IMR-90 (cell line): ENCODE measurements at regions not wholly inside any gene's neighbourhood (a gene's known extent, or its start where the extent isn't known, plus 50 kb on each side); places are given as distances from the start of the nearest gene placed in this dataset.

Experiments used
- BHLHE40 ChIP-seq: fragments of 150-350 bp; IDR thresholded peaks from 2 replicates; pipeline ENCODE4 v1.6.1; 2016; ENCODE audit warnings: mild to moderate bottlenecking, low read depth, low read length
- CHD1 ChIP-seq: IDR thresholded peaks from 2 replicates; pipeline ENCODE4 v1.6.1; 2012; ENCODE audit warnings: low read depth, low read length, improper control_type of control experiment
- FOS ChIP-seq: fragments of 150-350 bp; IDR thresholded peaks from 2 replicates; pipeline ENCODE4 v1.6.1; 2016; ENCODE audit warnings: low read depth, low read length
- NFE2L2 ChIP-seq: fragments of 150-350 bp; IDR thresholded peaks from 2 replicates; pipeline ENCODE4 v1.6.1; 2016; ENCODE audit warnings: low read depth, mild to moderate bottlenecking, low read length
- POLR2A ChIP-seq: IDR thresholded peaks from 2 replicates; pipeline ENCODE4 v1.6.1; 2012; ENCODE audit warnings: mild to moderate bottlenecking, low read depth, low read length
- RCOR1 ChIP-seq: IDR thresholded peaks from 2 replicates; pipeline ENCODE4 v1.6.1; 2012; ENCODE audit warnings: mild to moderate bottlenecking, low read length, improper control_type of control experiment; ENCODE audit not compliant: insufficient replicate concordance
- RFX5 ChIP-seq: IDR thresholded peaks from 2 replicates; pipeline ENCODE4 v1.8.0; 2012; ENCODE audit warnings: low read depth, mild to moderate bottlenecking, low read length, moderate library complexity
- SMC3 ChIP-seq: fragments of 150-350 bp; IDR thresholded peaks from 2 replicates; pipeline ENCODE4 v1.6.1; 2016; ENCODE audit warnings: low read depth, mild to moderate bottlenecking, antibody characterized with exemption, low read length, moderate library complexity
- TF ChIP-seq, protein P1 (sequence below): conservative IDR thresholded peaks from 2 replicates; pipeline ENCODE4 v1.5.1; 2012; ENCODE audit warnings: mild to moderate bottlenecking, low read depth, low read length, improper control_type of control experiment
- TF ChIP-seq, protein P2 (sequence below): fragments of 150-350 bp; IDR thresholded peaks from 2 replicates; pipeline ENCODE4 v1.6.1; 2016; ENCODE audit warnings: low read depth, mild to moderate bottlenecking, low read length, moderate library complexity, borderline replicate concordance

DNA sequence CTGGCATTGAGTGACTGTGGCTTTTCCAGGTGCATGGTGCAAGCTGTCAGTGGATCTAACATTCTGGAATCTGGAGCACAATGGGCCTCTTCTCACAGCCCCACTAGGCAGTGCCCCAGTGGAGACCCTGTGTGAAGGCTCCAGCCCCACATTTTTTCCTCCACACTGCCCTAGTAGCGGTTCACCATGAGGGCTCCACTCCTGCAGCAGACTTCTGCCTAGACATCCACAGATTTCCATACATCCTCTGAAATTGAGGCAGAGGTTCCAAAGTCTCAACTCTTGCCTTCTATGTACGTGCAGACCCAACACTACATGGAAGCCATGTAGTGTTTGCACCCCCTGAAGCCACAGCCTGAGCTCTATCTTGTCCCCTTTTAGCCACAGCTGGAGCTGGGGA is 118.0 kb upstream of the BMP5 start:
- TF ChIP-seq, protein P1, sequence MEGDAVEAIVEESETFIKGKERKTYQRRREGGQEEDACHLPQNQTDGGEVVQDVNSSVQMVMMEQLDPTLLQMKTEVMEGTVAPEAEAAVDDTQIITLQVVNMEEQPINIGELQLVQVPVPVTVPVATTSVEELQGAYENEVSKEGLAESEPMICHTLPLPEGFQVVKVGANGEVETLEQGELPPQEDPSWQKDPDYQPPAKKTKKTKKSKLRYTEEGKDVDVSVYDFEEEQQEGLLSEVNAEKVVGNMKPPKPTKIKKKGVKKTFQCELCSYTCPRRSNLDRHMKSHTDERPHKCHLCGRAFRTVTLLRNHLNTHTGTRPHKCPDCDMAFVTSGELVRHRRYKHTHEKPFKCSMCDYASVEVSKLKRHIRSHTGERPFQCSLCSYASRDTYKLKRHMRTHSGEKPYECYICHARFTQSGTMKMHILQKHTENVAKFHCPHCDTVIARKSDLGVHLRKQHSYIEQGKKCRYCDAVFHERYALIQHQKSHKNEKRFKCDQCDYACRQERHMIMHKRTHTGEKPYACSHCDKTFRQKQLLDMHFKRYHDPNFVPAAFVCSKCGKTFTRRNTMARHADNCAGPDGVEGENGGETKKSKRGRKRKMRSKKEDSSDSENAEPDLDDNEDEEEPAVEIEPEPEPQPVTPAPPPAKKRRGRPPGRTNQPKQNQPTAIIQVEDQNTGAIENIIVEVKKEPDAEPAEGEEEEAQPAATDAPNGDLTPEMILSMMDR, result no peak
- TF ChIP-seq SMC3 (no peak), RFX5 (no peak), POLR2A (no peak), BHLHE40 (no peak), FOS (no peak), RCOR1 (no peak), CHD1 (no peak), NFE2L2 (no peak)
- TF ChIP-seq, protein P2, sequence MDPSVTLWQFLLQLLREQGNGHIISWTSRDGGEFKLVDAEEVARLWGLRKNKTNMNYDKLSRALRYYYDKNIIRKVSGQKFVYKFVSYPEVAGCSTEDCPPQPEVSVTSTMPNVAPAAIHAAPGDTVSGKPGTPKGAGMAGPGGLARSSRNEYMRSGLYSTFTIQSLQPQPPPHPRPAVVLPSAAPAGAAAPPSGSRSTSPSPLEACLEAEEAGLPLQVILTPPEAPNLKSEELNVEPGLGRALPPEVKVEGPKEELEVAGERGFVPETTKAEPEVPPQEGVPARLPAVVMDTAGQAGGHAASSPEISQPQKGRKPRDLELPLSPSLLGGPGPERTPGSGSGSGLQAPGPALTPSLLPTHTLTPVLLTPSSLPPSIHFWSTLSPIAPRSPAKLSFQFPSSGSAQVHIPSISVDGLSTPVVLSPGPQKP, result no peak
